A673 (cell line): ENCODE measurements at regions not wholly inside any gene's neighbourhood (a gene's known extent, or its start where the extent isn't known, plus 50 kb on each side); places are given as distances from the start of the nearest gene placed in this dataset.

Source experiments
- CTCF ChIP-seq: fragments of 300-800, 200-600 bp; sonication (generic); conservative IDR thresholded peaks from 2 replicates; pipeline ENCODE4 v1.5.1; 2017; ENCODE audit warnings: low read depth, mild to moderate bottlenecking, antibody characterized with exemption, low read length, moderate library complexity, mixed read lengths
- EZH2 ChIP-seq: fragments of 200-600 bp; sonication (generic); IDR thresholded peaks from 2 replicates; pipeline ENCODE4 v1.6.1; 2017; ENCODE audit warnings: borderline replicate concordance, low read depth, mild to moderate bottlenecking, mixed read lengths, antibody characterized with exemption, low read length; ENCODE audit not compliant: poor library complexity, severe bottlenecking

- TF ChIP-seq CTCF = no peak
- no peak for TF ChIP-seq EZH2
Observed at GRCh38 chr2:16069663-16069932, 129.2 kb downstream of the MYCN start.
